ENCODE measurements at regions not wholly inside any gene's neighbourhood (a gene's known extent, or its start where the extent isn't known, plus 50 kb on each side); places are given as distances from the start of the nearest gene placed in this dataset.

DNA sequence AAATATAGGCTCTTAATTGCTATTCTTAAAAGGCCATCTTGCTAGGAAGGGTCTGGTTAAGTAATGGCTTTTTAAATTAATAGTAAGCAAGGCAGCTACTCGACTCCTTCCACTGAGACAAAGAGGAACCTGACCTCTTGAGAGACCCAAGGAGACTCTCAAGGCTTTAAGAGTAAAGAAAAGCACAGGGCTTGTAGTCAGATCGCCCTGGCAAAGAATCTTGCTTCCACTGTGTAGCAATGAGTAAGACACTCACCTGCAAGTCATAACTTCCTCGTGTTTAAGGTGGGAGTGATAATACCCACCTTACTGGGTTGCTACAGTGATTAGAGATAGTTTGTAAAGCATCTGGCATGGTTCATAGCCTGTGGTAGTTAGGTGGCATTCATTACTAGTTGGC, 274.5 kb downstream of the TSN start (continued):
- TF ChIP-seq, protein P1, sequence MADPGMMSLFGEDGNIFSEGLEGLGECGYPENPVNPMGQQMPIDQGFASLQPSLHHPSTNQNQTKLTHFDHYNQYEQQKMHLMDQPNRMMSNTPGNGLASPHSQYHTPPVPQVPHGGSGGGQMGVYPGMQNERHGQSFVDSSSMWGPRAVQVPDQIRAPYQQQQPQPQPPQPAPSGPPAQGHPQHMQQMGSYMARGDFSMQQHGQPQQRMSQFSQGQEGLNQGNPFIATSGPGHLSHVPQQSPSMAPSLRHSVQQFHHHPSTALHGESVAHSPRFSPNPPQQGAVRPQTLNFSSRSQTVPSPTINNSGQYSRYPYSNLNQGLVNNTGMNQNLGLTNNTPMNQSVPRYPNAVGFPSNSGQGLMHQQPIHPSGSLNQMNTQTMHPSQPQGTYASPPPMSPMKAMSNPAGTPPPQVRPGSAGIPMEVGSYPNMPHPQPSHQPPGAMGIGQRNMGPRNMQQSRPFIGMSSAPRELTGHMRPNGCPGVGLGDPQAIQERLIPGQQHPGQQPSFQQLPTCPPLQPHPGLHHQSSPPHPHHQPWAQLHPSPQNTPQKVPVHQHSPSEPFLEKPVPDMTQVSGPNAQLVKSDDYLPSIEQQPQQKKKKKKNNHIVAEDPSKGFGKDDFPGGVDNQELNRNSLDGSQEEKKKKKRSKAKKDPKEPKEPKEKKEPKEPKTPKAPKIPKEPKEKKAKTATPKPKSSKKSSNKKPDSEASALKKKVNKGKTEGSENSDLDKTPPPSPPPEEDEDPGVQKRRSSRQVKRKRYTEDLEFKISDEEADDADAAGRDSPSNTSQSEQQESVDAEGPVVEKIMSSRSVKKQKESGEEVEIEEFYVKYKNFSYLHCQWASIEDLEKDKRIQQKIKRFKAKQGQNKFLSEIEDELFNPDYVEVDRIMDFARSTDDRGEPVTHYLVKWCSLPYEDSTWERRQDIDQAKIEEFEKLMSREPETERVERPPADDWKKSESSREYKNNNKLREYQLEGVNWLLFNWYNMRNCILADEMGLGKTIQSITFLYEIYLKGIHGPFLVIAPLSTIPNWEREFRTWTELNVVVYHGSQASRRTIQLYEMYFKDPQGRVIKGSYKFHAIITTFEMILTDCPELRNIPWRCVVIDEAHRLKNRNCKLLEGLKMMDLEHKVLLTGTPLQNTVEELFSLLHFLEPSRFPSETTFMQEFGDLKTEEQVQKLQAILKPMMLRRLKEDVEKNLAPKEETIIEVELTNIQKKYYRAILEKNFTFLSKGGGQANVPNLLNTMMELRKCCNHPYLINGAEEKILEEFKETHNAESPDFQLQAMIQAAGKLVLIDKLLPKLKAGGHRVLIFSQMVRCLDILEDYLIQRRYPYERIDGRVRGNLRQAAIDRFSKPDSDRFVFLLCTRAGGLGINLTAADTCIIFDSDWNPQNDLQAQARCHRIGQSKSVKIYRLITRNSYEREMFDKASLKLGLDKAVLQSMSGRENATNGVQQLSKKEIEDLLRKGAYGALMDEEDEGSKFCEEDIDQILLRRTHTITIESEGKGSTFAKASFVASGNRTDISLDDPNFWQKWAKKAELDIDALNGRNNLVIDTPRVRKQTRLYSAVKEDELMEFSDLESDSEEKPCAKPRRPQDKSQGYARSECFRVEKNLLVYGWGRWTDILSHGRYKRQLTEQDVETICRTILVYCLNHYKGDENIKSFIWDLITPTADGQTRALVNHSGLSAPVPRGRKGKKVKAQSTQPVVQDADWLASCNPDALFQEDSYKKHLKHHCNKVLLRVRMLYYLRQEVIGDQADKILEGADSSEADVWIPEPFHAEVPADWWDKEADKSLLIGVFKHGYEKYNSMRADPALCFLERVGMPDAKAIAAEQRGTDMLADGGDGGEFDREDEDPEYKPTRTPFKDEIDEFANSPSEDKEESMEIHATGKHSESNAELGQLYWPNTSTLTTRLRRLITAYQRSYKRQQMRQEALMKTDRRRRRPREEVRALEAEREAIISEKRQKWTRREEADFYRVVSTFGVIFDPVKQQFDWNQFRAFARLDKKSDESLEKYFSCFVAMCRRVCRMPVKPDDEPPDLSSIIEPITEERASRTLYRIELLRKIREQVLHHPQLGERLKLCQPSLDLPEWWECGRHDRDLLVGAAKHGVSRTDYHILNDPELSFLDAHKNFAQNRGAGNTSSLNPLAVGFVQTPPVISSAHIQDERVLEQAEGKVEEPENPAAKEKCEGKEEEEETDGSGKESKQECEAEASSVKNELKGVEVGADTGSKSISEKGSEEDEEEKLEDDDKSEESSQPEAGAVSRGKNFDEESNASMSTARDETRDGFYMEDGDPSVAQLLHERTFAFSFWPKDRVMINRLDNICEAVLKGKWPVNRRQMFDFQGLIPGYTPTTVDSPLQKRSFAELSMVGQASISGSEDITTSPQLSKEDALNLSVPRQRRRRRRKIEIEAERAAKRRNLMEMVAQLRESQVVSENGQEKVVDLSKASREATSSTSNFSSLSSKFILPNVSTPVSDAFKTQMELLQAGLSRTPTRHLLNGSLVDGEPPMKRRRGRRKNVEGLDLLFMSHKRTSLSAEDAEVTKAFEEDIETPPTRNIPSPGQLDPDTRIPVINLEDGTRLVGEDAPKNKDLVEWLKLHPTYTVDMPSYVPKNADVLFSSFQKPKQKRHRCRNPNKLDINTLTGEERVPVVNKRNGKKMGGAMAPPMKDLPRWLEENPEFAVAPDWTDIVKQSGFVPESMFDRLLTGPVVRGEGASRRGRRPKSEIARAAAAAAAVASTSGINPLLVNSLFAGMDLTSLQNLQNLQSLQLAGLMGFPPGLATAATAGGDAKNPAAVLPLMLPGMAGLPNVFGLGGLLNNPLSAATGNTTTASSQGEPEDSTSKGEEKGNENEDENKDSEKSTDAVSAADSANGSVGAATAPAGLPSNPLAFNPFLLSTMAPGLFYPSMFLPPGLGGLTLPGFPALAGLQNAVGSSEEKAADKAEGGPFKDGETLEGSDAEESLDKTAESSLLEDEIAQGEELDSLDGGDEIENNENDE (IDR thresholded peaks at IDR 0.05; ENCODE audit: insufficient replicate concordance, low read length) = no peak
